HCT116 (cell line): ENCODE measurements at regions not wholly inside any gene's neighbourhood (a gene's known extent, or its start where the extent isn't known, plus 50 kb on each side); places are given as distances from the start of the nearest gene placed in this dataset.

Experiments
- CEBPB ChIP-seq: IDR thresholded peaks from 2 replicates; pipeline ENCODE4 v1.6.1; 2012; ENCODE audit warnings: low read depth
- EZH2 ChIP-seq: fragments of 200-600 bp; sonication (generic); IDR thresholded peaks from 2 replicates; pipeline ENCODE4 v1.6.1; 2017; ENCODE audit warnings: antibody characterized with exemption, mixed run types
- TF ChIP-seq, protein P1 (sequence below), 3 experiments: fragments of 200-600 bp in 1 of 3; sonication (generic) in 1 of 3; IDR thresholded peaks in 2 of 3; conservative IDR thresholded peaks in 1 of 3; 2 replicates each; pipeline ENCODE4 v1.5.1; 2012 to 2017; ENCODE audit warnings: low read depth in 2 of 3, low read length in 2 of 3, antibody characterized with exemption in 1 of 3, borderline replicate concordance in 1 of 3, control low read depth in 1 of 3, mild to moderate bottlenecking in 1 of 3, mixed read lengths in 1 of 3, mixed run types in 1 of 3, moderate library complexity in 1 of 3; ENCODE audit not compliant: insufficient read depth in 1 of 3
- TF ChIP-seq, protein P2 (sequence below): IDR thresholded peaks from 2 replicates; pipeline ENCODE4 v1.6.1; 2012; ENCODE audit warnings: low read depth

DNA sequence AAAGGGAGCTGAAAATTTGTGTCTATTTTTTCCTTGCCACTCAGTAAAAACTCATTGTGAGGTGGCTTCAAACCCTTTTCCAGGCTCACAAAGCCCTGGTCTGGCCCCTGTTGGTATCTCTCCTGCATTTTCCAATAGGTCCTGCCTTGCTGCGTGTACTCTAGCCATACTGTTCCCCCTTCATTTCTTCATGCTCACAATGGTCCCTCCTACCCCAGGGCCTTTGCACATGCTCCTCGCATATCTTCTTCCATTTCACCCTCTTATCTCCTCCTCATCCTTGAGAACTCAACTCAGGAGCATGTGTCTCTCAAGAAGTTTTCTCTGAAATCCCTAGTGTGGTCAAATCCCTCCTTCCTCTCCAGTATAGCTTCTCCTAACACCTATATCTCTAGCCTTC lies 186.6 kb downstream of the MBOAT1 start:
- TF ChIP-seq, protein P1, sequence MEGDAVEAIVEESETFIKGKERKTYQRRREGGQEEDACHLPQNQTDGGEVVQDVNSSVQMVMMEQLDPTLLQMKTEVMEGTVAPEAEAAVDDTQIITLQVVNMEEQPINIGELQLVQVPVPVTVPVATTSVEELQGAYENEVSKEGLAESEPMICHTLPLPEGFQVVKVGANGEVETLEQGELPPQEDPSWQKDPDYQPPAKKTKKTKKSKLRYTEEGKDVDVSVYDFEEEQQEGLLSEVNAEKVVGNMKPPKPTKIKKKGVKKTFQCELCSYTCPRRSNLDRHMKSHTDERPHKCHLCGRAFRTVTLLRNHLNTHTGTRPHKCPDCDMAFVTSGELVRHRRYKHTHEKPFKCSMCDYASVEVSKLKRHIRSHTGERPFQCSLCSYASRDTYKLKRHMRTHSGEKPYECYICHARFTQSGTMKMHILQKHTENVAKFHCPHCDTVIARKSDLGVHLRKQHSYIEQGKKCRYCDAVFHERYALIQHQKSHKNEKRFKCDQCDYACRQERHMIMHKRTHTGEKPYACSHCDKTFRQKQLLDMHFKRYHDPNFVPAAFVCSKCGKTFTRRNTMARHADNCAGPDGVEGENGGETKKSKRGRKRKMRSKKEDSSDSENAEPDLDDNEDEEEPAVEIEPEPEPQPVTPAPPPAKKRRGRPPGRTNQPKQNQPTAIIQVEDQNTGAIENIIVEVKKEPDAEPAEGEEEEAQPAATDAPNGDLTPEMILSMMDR (IDR thresholded peaks at IDR 0.05 in 2 of 3, conservative IDR thresholded peaks at IDR 0.05 in 1 of 3; ENCODE audit: borderline replicate concordance in 1 of 3, insufficient read depth in 1 of 3, low read depth in 2 of 3, low read length in 2 of 3): no peak
- TF ChIP-seq, protein P2, sequence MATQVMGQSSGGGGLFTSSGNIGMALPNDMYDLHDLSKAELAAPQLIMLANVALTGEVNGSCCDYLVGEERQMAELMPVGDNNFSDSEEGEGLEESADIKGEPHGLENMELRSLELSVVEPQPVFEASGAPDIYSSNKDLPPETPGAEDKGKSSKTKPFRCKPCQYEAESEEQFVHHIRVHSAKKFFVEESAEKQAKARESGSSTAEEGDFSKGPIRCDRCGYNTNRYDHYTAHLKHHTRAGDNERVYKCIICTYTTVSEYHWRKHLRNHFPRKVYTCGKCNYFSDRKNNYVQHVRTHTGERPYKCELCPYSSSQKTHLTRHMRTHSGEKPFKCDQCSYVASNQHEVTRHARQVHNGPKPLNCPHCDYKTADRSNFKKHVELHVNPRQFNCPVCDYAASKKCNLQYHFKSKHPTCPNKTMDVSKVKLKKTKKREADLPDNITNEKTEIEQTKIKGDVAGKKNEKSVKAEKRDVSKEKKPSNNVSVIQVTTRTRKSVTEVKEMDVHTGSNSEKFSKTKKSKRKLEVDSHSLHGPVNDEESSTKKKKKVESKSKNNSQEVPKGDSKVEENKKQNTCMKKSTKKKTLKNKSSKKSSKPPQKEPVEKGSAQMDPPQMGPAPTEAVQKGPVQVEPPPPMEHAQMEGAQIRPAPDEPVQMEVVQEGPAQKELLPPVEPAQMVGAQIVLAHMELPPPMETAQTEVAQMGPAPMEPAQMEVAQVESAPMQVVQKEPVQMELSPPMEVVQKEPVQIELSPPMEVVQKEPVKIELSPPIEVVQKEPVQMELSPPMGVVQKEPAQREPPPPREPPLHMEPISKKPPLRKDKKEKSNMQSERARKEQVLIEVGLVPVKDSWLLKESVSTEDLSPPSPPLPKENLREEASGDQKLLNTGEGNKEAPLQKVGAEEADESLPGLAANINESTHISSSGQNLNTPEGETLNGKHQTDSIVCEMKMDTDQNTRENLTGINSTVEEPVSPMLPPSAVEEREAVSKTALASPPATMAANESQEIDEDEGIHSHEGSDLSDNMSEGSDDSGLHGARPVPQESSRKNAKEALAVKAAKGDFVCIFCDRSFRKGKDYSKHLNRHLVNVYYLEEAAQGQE: no peak
- TF ChIP-seq CEBPB (no peak), EZH2 (no peak)
